NCI-H82 treated with DMSO at 0.1 percent for 48 hours (cell line): ENCODE measurements at regions not wholly inside any gene's neighbourhood (a gene's known extent, or its start where the extent isn't known, plus 50 kb on each side); places are given as distances from the start of the nearest gene placed in this dataset.
A peak's percentile ranks its signal among the peaks of the same experiment; 100 is the strongest.
"Not testable (repeated sequence)": the region's sequence is repeated elsewhere in the genome, so short reads cannot be mapped to it uniquely, and the experiment has no call there.

Experiments
- DNase-seq: peaks from one replicate; lab custom pipeline; 2025; ENCODE audit not compliant: unreplicated experiment; lab: John Stamatoyannopoulos, UW

DNA sequence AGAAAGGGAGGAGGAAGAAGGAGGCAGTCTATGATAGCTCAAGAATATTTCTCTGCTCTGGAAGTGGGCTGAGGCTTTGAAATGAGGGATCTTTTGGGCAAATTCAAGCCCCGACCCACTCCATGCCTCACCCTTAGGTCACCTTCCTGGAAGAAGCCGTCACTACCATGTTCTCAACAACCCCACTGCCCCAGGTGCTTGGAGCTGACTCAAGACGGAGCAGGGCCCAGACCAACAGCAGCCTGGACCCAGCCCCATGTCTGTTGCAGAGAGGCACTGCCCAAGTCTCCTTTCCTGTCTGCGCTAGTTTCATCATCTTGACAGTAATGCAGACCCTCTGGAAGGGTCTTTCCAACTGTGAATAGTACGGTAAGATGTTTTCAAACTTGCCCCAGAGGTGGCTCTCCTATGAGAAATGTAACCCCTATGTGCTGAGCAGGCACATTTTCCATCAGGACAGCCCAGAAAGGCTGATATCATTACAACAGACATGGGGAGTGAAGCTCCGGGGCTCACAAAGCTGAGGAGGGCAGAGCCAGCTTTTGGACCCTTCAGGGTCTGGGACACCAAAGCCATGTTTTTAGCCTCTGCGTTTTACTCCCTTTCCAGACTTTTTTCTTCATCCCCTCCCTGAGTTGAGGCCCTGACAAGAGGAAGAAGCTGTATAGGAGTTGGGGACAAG lies 128.2 kb upstream of the LARP1 start:
- no peak for DNase-seq

DNA sequence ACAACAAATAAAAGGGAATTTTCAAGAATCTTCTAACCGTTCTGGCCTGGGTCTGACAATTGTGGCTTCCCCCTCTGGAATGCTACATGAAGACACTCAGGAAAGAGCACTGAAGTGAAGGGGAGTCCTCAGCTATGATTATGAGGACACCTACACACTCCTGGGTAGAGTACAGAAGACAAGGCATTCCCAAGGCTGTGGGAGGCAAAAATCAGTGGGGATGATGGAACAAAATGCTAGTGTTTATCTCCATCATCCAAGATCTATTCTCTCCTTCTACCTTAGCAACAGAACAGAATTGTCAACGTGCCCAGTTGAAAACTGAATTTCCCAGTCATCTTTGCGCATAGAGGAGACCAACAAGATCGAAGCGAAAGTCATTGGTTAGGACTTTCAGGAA lies 130.1 kb upstream of the LARP1 start:
- DNase-seq, result no peak

DNA sequence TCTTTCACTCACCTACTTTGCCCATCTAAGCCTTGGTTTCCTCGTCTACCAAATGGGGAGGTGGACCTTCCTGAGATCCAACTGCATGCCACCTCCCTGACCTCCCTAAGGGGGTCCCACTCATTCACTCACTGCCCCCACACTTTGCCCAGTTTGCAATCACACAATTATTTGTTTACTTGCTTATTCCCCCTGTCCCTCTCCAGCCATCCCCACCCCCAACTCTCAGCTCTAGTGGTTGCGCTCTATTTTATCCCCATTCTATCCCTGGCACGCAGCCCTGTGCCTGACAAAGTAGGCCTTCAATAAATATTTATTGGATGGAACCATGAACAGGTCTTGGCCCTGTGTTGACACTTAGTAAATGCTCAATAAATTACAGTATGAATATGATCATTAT lies 130.8 kb upstream of the LARP1 start:
- DNase-seq, result no peak

DNA sequence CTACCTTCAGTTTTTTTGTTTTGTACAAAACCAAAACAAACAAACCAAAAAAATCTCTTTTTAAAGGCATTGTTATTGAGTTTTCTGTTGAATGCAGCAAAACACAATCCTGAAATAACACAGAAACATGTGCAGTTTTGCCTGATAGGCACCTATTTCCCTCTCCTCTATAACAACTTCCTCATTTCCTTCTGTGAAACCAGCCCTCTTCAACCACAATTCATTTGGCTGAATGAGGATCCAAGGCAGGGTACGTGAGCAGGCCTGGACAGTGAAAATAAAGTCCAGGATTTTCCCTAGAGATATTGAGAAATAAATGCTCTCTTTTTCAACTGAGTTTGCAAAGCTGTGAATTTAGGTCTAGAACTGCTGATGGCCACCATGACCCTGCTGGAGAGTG lies 134.8 kb upstream of the LARP1 start:
- no peak for DNase-seq

DNA sequence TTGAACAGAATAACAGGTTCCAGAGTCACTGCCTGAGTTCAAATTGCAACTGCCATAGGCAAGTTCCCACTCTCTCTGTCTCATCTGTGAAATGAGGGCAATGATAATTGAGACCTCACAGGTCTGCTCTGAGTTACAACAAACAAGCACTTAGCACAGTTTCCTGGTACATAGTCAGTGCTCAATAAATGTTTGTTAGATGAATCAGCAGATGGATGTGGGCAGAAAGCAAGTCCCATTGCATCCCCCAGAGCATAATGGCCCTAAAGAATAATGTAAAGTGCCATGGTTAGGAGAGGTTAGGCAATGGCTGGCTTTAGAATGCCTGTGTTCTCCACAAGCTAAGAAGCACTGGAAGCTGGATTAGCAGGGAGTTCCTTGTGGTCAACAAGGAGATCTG lies 136.5 kb upstream of the LARP1 start:
- DNase-seq, result no peak

DNA sequence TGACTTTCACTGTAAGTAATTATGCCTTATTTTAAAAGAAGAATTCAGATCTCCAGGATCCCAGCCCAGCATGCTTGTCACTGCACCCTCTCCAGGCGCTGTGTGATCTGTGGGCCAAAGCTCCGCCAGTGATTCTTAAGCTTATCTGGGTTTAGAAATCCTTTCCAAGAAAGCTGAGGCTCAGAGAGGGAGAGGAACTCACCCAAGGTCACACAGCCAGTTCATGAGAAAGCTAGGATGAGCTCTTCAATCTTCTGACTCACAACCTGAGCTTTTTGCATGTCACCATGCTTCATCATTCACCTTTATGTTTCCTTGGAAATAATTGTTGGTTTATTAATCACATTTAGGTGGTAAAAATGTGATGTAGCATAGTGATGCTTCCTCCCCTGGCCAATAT lies 136.6 kb upstream of the HAND1 start:
- no peak for DNase-seq

DNA sequence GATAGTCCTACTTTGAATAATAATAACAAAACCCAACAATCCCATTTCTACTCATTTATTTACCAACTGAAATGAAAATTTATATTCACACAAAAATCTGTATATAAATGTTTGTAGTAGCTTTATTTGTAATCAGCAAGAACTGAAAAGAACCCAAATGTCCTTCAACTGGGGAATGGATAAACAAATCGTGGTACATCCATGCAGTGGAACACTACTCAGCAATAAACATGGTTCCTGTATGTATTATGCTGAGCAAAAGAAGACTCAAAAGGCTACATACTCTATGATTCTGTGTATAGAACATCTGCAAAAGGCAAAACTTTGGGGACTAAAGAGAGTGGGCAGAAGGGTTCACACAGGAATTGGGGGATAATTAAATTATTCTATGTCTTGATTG lies 136.1 kb upstream of the HAND1 start:
- no peak for DNase-seq

DNA sequence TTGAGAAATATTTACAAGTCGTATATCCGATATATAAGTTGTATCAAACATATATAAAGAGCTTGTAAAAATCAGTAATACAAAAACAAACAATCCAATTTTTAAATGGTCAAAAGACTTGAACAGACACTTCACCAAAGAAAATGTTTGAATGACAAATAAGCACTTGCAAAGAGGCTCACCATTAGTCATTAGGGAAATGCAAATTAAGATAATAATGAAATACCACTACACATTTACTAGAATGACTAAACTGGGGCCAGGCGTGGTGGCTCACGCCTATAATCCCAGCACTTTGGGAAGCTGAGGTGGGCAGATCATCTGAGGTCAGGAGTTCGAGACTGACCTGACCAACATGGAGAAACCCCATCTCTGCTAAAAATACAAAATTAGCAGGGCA lies 134.6 kb upstream of the HAND1 start:
- DNase-seq, result no peak

DNA sequence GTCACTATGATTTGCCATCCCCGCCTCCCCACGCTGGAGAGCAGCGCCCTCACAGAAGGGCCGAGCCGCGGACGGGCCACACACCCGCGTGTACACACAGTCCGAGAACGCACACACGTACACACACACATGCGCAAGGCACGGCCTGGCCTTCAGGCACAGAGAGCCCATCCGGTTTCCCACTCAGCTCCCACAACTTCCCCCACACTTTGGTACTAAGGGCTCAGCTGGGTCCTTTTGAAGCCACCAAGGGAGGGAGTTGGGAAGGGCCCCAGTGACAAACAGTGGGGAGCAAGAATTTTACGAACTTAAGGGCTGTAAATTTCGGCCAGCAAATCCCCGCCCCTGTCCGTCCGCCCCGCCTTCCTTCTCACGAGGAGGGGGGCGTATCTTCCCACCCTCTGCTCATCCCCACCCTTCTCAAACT lies 133.3 kb upstream of the HAND1 start:
- no peak for DNase-seq

DNA sequence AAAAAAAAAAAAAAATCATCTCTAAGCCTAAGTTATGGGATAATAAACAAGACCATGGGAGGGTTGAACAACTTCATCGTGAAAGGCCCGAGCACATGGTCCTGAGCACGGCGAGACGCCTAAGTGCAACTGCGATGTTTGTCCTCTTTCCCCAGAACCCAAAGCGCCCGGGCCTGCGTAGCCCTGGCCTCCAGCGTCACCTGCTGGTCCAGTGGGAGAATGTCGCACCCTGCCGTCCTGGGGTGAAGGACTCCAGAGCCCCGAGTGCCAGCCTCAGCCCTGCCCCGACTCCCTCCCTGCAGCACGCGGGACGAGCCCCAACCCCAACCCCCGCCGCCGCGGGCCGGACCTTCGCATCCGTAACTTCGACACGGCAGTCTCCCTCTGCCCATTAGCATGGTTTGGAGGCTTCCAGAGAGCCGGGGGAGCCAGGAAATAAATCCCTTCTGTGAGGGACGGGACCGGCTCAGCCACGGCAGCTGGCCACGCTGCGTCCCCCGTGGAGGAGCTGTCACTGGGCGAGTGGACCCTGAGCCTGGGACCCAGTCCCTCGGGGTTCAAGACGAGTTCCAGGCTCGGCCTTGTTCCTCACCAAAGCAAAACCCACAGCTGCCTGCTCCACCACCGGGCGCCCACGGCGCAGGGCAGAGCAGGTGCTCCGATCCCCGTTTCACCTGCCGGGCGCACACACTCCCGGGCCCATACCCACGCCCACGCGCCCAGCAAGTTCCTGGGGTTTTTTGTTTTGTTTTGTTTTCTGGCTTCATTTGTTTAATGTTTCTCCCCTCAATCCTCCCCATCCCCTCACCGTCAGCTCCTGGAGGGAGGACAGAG lies 132.5 kb upstream of the HAND1 start:
- DNase-seq, result peak; percentile 25

DNA sequence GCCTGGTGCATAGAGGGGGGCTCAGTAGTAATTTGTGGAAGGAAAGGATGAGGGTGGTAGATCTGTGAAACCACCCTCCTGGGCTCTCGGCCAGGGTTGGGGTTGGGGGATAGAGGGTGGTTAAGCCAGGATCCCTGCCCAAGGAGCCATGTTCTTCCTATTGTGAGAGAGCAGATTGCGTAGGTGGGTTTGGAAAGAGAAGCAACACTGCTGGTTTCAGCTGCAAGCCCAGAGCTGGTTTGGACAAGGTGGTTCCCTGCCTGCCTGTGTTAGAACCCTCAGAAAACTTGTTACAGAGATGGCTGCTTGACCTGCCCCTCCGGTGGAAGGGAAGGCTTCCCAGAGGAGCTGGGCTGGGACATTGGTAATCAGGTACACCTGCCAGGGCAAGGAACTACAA lies 131.2 kb upstream of the HAND1 start:
- no peak for DNase-seq

DNA sequence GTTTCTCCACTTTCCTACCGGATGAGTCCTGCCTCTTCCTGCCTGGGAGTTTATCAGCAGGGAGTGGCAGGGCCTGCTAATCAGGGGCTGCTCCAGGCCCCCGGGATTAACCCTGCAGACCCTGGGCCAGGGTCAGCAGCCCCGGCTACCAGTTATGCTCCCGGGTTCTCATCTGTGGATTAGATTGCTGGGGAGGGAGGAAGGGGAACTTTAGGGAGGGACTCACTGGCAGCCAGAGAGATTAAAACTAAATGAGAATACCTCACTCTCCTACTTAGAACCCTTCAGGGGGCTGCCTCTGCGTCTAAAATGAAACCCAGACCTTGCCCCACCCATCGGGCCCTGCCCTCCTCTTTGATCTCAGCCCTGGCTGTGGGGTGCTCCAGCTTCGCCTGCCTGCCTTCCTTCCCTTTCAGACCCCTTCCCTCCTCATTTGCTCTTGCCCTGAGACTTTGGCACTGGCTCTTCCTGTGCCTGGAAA lies 130.5 kb upstream of the HAND1 start:
- no peak for DNase-seq

DNA sequence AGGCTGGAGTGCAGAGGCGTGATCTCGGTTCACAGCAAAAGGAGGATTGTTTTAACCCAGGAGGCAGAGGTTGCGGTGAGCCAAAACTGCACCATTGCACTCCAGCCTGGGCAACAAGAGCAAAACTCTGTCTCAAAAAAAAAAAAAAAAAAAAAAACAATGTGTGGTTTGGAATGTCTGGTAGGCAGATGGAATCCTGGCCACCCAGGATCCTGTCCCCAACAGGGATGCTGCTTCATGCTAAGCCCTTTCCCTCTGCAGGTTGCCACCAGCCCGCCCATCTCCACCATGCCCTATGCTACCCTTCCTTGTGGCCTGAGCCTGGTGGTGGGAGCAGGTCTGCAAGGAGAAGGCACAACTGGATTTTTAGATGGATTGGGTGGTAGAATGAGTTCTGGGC lies 129.7 kb upstream of the HAND1 start:
- DNase-seq, result no peak

DNA sequence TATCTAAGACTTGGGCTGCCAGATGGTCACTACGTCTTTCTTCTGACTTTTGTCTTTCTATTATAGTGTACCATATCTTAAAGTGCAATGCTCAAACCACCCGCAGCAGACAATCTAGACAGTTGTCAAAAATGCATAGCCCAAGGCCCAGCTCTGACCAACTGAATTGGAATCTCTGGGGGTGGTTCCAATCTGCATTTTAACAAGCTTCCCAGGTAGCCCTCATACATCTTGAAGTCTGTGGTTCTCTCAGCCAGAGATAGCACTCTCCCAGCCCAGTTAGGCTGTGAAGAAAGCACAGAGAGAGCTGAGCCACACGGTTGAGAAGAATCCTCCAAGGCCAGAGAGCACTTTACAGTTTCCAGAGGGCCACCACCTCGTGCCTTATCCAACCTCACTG lies 128.2 kb upstream of the HAND1 start:
- DNase-seq, result no peak

DNA sequence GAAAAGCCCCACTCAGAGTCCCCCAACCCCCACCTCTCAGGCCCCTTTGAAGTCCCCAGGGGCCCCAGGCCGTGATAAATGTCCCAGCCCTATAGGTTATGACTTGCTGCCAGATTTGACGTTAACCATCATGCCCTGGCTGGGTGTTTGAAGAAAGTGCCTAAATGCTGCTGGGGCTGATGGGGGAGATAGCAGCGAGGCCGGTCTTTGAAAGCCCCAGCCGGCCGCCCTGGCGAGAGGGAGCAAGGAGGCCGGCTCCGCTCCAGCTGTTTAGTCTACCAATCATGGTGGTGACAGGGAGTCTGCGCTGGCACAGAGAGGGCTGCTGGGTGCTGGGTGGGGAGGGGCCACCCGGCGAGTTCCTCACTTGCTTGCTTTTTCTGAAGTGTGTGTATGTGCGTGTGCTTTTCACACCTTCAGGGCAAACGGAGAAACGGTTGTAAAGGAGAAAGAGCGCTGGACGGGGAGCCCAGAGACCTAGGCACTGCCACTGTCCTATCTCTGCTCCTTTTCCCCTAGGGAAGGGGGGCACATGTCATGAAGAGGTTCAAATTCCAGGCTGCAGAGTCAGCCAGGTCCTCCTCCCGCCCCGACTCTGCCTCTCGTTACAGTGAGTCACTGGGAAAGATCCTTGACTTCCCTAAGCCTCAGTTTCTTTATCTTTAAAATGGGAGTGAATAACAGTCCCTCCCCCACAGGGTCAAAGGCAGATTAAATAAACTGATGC lies 126.1 kb upstream of the HAND1 start:
- DNase-seq, result no peak

DNA sequence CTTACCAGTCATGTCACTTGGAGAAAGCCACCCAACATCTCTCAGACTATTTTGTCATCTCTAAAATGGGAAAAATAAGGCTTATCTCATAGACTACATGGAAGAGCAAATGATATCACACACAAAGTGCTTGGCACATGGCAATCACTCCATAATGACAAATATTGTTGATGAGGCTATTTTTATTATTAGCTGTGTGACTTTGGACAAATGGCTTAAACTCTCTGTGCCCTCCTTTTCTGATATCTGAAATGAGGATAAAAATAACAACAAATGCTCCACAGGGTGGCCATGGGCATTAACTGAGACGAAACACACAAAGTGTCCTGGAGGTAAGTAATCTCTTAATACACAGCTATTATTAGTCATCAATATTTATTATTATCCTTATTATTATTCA lies 125.5 kb upstream of the HAND1 start:
- no peak for DNase-seq

DNA sequence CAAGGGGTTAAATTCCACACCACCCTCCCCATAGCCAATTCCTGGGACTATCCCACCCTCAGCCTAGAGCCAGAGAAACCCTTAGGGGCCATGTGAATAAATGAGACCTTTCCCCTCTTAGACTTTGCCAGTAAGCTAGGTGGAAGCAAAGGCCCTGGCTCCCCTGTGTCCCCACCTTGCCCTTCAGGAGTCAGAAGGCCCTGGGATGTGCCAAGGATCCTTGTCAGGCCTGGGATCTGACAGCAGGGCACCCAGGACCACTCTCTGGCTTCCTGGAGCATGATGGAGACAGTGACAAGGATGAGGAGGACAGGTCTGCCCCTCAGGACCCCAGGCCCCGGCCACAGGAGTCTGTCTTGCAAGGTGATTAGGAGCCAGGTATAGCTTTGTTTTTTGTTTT lies 125.0 kb upstream of the HAND1 start:
- no peak for DNase-seq

DNA sequence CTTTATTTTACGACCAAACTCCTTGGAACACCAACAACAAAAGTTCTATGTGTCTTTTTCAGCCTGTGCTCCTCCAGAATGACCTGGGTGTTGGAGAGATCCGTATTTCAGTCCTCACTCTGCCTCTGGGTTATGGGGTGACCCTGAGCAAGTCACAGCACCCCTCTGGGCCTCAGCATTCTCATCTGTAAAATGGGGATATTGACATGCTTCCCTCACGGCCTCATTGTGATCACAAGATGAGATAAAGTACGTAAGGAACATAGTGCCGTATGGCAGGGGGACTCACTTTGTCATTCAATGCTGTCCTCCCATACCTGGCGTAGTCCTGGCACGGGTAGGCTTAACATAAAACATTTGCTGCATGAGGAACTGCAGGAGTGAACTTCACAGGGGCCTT lies 123.0 kb upstream of the HAND1 start:
- no peak for DNase-seq

DNA sequence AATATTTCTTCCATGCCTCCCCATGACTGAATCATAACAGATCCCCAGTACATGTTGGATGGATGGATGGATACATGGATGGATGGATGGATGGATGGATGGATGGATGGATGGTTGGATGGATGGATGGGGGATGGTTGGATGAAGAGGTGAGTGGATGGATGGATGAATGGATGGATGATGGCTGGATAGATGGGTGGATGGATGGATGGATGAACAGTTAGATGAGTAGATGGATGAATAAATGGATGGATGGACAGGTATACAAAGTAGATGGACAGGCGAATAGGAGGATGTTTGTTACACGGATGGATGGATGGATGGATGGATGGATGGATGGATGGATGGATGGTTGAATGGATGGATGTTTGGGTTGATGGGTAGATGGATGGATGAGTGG lies 120.0 kb upstream of the HAND1 start:
- no peak for DNase-seq

DNA sequence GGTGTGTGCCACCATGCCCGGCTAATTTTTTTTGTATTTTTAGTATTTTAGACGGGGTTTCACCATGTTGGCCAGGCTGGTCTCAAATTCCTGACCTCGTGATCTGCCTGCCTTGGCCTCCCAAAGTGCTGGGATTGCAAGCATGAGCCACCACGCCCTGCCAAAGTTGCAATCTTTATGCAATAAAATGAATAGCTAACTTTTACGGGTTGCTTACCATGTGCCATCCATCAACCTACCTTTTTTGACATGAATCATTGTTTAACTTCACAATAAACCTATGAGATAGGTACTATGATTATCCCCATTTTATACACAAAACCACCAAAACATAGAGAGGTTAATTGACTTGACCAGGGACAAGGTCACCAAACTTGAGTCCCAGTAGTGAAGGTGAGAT lies 118.8 kb upstream of the HAND1 start:
- not testable (repeated sequence) for DNase-seq

DNA sequence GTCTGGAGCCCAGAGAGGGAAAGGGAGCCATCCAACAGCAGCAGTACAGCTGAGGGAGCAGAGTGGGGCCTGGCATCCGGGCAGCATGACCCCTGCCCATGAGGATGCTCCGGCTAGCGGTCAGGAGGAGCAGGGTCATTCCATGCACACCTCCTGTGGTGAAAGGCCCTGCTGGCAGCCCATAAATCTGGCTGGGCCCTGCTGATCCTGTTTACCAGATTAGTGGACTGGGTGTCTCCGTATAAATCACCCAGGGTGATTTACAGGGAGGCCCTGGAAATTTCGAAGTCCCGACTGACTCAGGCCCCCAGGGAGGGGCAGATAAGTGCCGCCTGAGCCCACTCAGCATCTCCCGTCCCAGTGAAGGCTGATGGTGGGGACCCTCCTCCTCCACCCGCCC lies 117.6 kb upstream of the HAND1 start:
- DNase-seq, result peak; percentile 58

DNA sequence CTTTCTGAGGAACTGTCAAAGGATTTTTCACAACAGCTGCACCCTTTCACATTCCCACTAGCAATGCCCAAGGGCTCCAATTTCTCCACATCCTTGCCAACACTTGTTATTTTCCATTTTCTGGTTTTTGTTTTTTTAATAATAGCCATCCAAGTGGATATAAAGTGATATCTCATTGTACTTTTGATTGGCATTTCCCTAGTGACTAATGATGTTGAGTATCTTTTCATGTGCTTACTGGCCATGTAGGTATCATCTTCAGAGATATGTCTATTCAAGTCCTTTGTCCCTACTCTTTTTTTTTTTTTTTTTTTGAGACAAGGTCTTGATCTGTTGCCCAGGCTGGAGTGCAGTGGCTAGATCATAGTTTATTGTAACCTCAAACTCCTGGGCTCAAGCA lies 115.8 kb upstream of the HAND1 start:
- no peak for DNase-seq
